Fibroblast of lung (primary cell): ENCODE measurements at regions not wholly inside any gene's neighbourhood (a gene's known extent, or its start where the extent isn't known, plus 50 kb on each side); places are given as distances from the start of the nearest gene placed in this dataset.
A peak's percentile ranks its signal among the peaks of the same experiment; 100 is the strongest.

Source experiments
- DNase-seq, 2 donors: peaks; one replicate each; pipeline versions ENCODE4 v3.0.0 to v3.0.0-alpha.2; 2010; ENCODE audit warnings: low read depth in 2 of 2
- H2AFZ ChIP-seq: 2 replicates; pipeline ENCODE4 v1.5.1; 2012; ENCODE audit warnings: low read length, control low read depth, inconsistent platforms
- H3K27ac ChIP-seq: 2 replicates; pipeline ENCODE4 v1.5.1; 2011; ENCODE audit warnings: low read length, control low read depth; ENCODE audit not compliant: insufficient read depth
- H3K27me3 ChIP-seq: 2 replicates; pipeline ENCODE4 v1.5.1; 2011; ENCODE audit warnings: mild to moderate bottlenecking, low read length; ENCODE audit not compliant: control insufficient read depth, insufficient read depth
- H3K36me3 ChIP-seq: 2 replicates; pipeline ENCODE4 v1.5.1; 2011; ENCODE audit warnings: low read length; ENCODE audit not compliant: control insufficient read depth, insufficient read depth
- H3K4me1 ChIP-seq: 2 replicates; pipeline ENCODE4 v1.5.1; 2011; ENCODE audit warnings: low read length; ENCODE audit not compliant: control insufficient read depth, insufficient read depth; ENCODE audit errors: extremely low read depth
- H3K4me2 ChIP-seq: 2 replicates; pipeline ENCODE4 v1.5.1; 2011; ENCODE audit warnings: low read length, control low read depth; ENCODE audit not compliant: insufficient read depth; ENCODE audit errors: extremely low read depth
- H3K4me3 ChIP-seq, 4 experiments: fragments of 200-600 bp in 1 of 4; sonication (generic) in 1 of 4; replicated peaks in 1 of 4; 2 replicates each; pipeline ENCODE4 v1.5.1; 2011 to 2016; ENCODE audit warnings: low read length in 4 of 4, low read depth in 3 of 4, mild to moderate bottlenecking in 3 of 4, control low read depth in 2 of 4, inconsistent platforms in 1 of 4, mixed read lengths in 1 of 4; ENCODE audit not compliant: insufficient read depth in 1 of 4; ENCODE audit errors: control extremely low read depth in 1 of 4
- H3K79me2 ChIP-seq: 2 replicates; pipeline ENCODE4 v1.5.1; 2012; ENCODE audit warnings: mild to moderate bottlenecking, low read length, inconsistent platforms; ENCODE audit not compliant: control insufficient read depth, insufficient read depth
- H3K9ac ChIP-seq: 2 replicates; pipeline ENCODE4 v1.5.1; 2011; ENCODE audit warnings: mild to moderate bottlenecking, low read length, control low read depth; ENCODE audit not compliant: insufficient read depth
- H3K9me3 ChIP-seq: 2 replicates; pipeline ENCODE4 v1.5.1; 2012; ENCODE audit warnings: low read depth, low read length; ENCODE audit not compliant: control insufficient read depth, insufficient read depth
- H4K20me1 ChIP-seq: 2 replicates; pipeline ENCODE4 v1.5.1; 2011; ENCODE audit warnings: low read length; ENCODE audit not compliant: control insufficient read depth, insufficient read depth; ENCODE audit errors: extremely low read depth
- EZH2 ChIP-seq: IDR thresholded peaks from 2 replicates; pipeline ENCODE4 v1.5.1; 2012; ENCODE audit warnings: low read length, control low read depth, mild to moderate bottlenecking; ENCODE audit errors: missing control alignments
- TF ChIP-seq, protein P1 (sequence below), 2 donors: IDR thresholded peaks in 1 of 2; conservative IDR thresholded peaks in 1 of 2; 1 replicate in 1 of 2; 2 replicates in 1 of 2; pipeline ENCODE4 v1.5.1; 2011 to 2012; ENCODE audit warnings: low read length in 2 of 2, control low read depth in 1 of 2, inconsistent platforms in 1 of 2, low read depth in 1 of 2, mild to moderate bottlenecking in 1 of 2

DNA sequence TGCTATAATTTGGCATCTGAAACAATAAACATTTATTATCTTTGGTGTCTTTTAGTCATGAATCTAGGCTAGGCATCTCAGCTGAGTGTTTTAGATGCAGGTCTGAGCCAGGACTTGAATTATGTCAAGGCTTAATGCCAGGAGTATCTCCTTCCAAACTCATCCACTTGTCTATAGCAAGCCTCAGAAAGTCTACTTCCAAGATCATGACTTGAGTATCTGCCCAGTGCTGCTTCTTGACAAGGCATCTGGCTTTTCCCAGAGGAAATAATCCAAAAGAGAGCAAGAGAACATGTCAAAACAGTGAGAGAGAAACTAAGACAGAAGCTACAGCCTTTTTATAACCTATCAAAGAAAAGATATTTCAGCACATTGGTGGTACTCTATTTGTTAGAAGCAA lies 1052.1 kb upstream of the PCDH10 start:
- H3K27ac ChIP-seq = no peak overlapping the region
- DNase-seq = no peak
- H3K9ac ChIP-seq = no peak overlapping the region

DNA sequence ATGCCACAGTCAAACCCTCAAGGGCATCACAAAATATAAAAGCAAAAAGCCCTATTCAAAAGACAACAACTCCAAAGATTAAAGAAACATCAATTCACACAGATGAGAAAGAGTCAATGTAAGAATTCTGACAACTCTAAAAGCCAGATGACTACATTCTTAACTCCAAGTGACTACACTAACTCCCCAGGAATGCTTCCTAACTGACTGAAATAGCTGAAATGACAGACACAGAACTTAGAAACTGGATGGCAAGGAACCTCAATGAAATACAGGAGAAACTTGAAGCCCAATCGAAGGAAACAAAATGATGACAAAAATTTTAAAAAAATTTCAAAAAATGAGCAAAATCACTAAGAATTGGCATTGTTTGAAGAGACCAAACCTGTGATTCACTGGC lies 1047.6 kb upstream of the PCDH10 start:
- Histone ChIP-seq H3K4me1 (no peaks in the 10 kb centered on the region), H3K9ac (no peak overlapping the region), H3K79me2 (no peaks in the 10 kb centered on the region), H3K27ac (no peak overlapping the region), H2AFZ (no peak overlapping the region), H3K4me2 (no peak overlapping the region), H3K36me3 (no peaks in the 10 kb centered on the region), H4K20me1 (no peaks in the 10 kb centered on the region), H3K4me3 (no peak overlapping the region), H3K9me3 (no peaks in the 10 kb centered on the region), H3K27me3 (no peaks in the 10 kb centered on the region)
- DNase-seq = peak; percentile 14 to 78
- TF ChIP-seq EZH2 = no peak
- TF ChIP-seq, protein P1, sequence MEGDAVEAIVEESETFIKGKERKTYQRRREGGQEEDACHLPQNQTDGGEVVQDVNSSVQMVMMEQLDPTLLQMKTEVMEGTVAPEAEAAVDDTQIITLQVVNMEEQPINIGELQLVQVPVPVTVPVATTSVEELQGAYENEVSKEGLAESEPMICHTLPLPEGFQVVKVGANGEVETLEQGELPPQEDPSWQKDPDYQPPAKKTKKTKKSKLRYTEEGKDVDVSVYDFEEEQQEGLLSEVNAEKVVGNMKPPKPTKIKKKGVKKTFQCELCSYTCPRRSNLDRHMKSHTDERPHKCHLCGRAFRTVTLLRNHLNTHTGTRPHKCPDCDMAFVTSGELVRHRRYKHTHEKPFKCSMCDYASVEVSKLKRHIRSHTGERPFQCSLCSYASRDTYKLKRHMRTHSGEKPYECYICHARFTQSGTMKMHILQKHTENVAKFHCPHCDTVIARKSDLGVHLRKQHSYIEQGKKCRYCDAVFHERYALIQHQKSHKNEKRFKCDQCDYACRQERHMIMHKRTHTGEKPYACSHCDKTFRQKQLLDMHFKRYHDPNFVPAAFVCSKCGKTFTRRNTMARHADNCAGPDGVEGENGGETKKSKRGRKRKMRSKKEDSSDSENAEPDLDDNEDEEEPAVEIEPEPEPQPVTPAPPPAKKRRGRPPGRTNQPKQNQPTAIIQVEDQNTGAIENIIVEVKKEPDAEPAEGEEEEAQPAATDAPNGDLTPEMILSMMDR (conservative IDR thresholded peaks at IDR 0.05 in 1 of 2, IDR thresholded peaks at IDR 0.05 in 1 of 2; ENCODE audit: low read depth in 1 of 2, low read length in 2 of 2) = no peak

More for the DNA sequence above, 1052.1 kb upstream of the PCDH10 start:
- no peak overlapping the region for H3K4me3 ChIP-seq
- no peaks in the 10 kb centered on the region for H3K27me3 ChIP-seq
- TF ChIP-seq EZH2 = no peak
- TF ChIP-seq, protein P1 (conservative IDR thresholded peaks at IDR 0.05 in 1 of 2, IDR thresholded peaks at IDR 0.05 in 1 of 2; ENCODE audit: low read depth in 1 of 2, low read length in 2 of 2) = no peak
- no peaks in the 10 kb centered on the region for H4K20me1 ChIP-seq
- no peak overlapping the region for H2AFZ ChIP-seq
- H3K79me2 ChIP-seq = no peaks in the 10 kb centered on the region
- H3K36me3 ChIP-seq = no peaks in the 10 kb centered on the region
- no peaks in the 10 kb centered on the region for H3K4me1 ChIP-seq
- H3K9me3 ChIP-seq = no peaks in the 10 kb centered on the region
- no peak overlapping the region for H3K4me2 ChIP-seq

DNA sequence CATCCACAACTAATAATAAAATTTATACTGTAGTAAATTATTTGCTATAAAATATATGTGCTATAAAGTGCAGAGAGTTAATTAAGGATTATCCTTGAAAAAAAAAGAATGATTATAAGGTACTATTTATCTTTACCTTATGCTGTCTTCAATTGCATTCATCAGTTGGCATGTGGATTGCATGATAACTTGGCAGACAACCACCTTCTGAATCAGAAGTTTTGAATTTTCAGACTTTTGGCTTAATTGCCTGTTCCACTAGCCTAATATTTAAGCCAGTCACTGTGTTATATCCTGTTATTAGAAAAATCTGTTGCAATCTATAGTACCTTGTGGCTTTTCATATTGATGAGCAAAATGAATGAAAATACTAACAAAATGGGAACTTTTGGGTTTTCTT lies 1040.3 kb upstream of the PCDH10 start:
- H2AFZ ChIP-seq = no peak overlapping the region
- H3K4me2 ChIP-seq = no peak overlapping the region
- no peak for TF ChIP-seq EZH2
- TF ChIP-seq, protein P1 (conservative IDR thresholded peaks at IDR 0.05 in 1 of 2, IDR thresholded peaks at IDR 0.05 in 1 of 2; ENCODE audit: low read depth in 1 of 2, low read length in 2 of 2) = no peak
- DNase-seq = peak; percentile 70 to 74
- no peak overlapping the region for H3K27ac ChIP-seq
- no peak overlapping the region for H3K9ac ChIP-seq
- H3K9me3 ChIP-seq = no peaks in the 10 kb centered on the region
- no peak overlapping the region for H3K4me3 ChIP-seq
- no peaks in the 10 kb centered on the region for H3K4me1 ChIP-seq
- no peaks in the 10 kb centered on the region for H3K36me3 ChIP-seq
- H3K27me3 ChIP-seq = no peaks in the 10 kb centered on the region
- H3K79me2 ChIP-seq = no peaks in the 10 kb centered on the region
- no peaks in the 10 kb centered on the region for H4K20me1 ChIP-seq
